GM12878 (cell line): ENCODE measurements at regions not wholly inside any gene's neighbourhood (a gene's known extent, or its start where the extent isn't known, plus 50 kb on each side); places are given as distances from the start of the nearest gene placed in this dataset.

Experiments
- ATF3 ChIP-seq: IDR thresholded peaks from 2 replicates; pipeline ENCODE4 v1.6.1; 2011; ENCODE audit warnings: low read depth, mild to moderate bottlenecking, low read length, moderate library complexity, borderline replicate concordance; ENCODE audit errors: extremely low read depth
- CTCF ChIP-seq, 3 experiments: IDR thresholded peaks in 2 of 3; conservative IDR thresholded peaks in 1 of 3; 2 replicates each; pipeline ENCODE4 v1.5.1; 2011; ENCODE audit warnings: low read depth in 3 of 3, low read length in 3 of 3, mild to moderate bottlenecking in 3 of 3, control low read depth in 2 of 3, moderate library complexity in 2 of 3, inconsistent platforms in 1 of 3, mixed read lengths in 1 of 3; ENCODE audit not compliant: control insufficient read depth in 2 of 3, insufficient read depth in 1 of 3; ENCODE audit errors: extremely low read depth in 1 of 3
- ESRRA ChIP-seq: IDR thresholded peaks from 2 replicates; pipeline ENCODE4 v1.6.1; 2012; ENCODE audit warnings: mild to moderate bottlenecking, low read length, improper control_type of control experiment
- EZH2 ChIP-seq: IDR thresholded peaks from 2 replicates; pipeline ENCODE4 v1.6.1; 2012; ENCODE audit warnings: low read depth, mild to moderate bottlenecking, control low read depth, inconsistent platforms, low read length, borderline replicate concordance; ENCODE audit not compliant: control insufficient read depth
- GATAD2B ChIP-seq: fragments of 450-650 bp; conservative IDR thresholded peaks from 2 replicates; pipeline ENCODE4 v1.6.1; 2017; ENCODE audit warnings: low read depth, mild to moderate bottlenecking, moderate library complexity
- HDAC6 ChIP-seq: fragments of 200-600 bp; sonication (generic); IDR thresholded peaks from one replicate; pipeline ENCODE4 v1.8.0; 2017; ENCODE audit warnings: antibody characterized with exemption; ENCODE audit not compliant: unreplicated experiment
- MXI1 ChIP-seq: fragments of 150-350 bp; IDR thresholded peaks from 2 replicates; pipeline ENCODE4 v1.6.1; 2011; ENCODE audit warnings: low read depth, mild to moderate bottlenecking, inconsistent platforms, low read length, improper control_type of control experiment
- POLR2AphosphoS5 ChIP-seq: IDR thresholded peaks from 2 replicates; pipeline ENCODE4 v1.6.1; 2011; ENCODE audit warnings: mild to moderate bottlenecking, low read length, inconsistent platforms
- RB1 ChIP-seq: fragments of 450-650 bp; formaldehyde crosslinking; IDR thresholded peaks from 2 replicates; pipeline ENCODE4 v1.6.1; 2017; ENCODE audit warnings: mild to moderate bottlenecking, borderline replicate concordance
- USF1 ChIP-seq: IDR thresholded peaks from 2 replicates; pipeline ENCODE4 v1.6.1; 2011; ENCODE audit warnings: borderline replicate concordance, low read depth, mild to moderate bottlenecking, moderate library complexity, mixed read lengths, low read length; ENCODE audit not compliant: insufficient read depth; ENCODE audit errors: extremely low read length
- ZNF274 ChIP-seq: IDR thresholded peaks from one replicate; pipeline ENCODE4 v1.8.0; 2011; ENCODE audit not compliant: insufficient read length, insufficient read depth
- ZNF592 ChIP-seq: fragments of 450-650 bp; IDR thresholded peaks from 2 replicates; pipeline ENCODE4 v1.6.1; 2017; ENCODE audit warnings: mild to moderate bottlenecking, moderate library complexity
- ZNF687 ChIP-seq: fragments of 450-650 bp; IDR thresholded peaks from 2 replicates; pipeline ENCODE4 v1.6.1; 2017; ENCODE audit warnings: mild to moderate bottlenecking, moderate library complexity

- TF ChIP-seq EZH2 = no peak
- TF ChIP-seq ATF3 = no peak
- no peak for TF ChIP-seq ZNF687
- no peak for TF ChIP-seq ZNF274
- no peak for TF ChIP-seq RB1
- no peak for TF ChIP-seq GATAD2B
- no peak for TF ChIP-seq CTCF (IDR thresholded peaks at IDR 0.05 in 2 of 3, conservative IDR thresholded peaks at IDR 0.05 in 1 of 3; ENCODE audit: control insufficient read depth in 2 of 3, extremely low read depth in 1 of 3, insufficient read depth in 1 of 3, low read depth in 3 of 3, low read length in 3 of 3)
- no peak for TF ChIP-seq MXI1
- no peak for TF ChIP-seq ESRRA
- TF ChIP-seq POLR2AphosphoS5 = no peak
- no peak for TF ChIP-seq USF1
- TF ChIP-seq HDAC6 = no peak
- no peak for TF ChIP-seq ZNF592
These were observed 77.2 kb downstream of the MRPS30 start for GRCh38 chr5:44885903-44886302.
